ENCODE measurements at regions not wholly inside any gene's neighbourhood (a gene's known extent, or its start where the extent isn't known, plus 50 kb on each side); places are given as distances from the start of the nearest gene placed in this dataset.

DNA sequence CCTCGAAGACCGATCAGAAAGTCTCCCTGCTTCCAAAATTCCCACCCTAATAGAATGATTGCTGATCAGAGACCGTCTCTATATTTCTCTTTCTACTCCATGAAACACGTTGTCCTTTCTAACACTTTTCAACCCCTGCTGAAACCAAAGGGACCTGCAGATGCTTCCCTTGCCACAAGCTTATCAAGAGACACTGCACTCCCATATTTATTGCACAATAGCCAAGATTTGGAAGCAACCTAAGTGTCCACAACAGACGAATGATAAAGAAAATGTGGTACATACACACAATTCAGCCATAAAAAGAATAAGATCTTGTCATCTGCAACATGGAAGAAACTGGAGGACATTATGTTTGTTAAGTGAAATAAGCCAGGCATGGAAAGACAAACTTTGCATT is 125.1 kb downstream of the FOXD1 start:
- no peak for TF ChIP-seq POLR2A (IDR thresholded peaks at IDR 0.05)
- TF ChIP-seq POLR2AphosphoS5 (IDR thresholded peaks at IDR 0.05), result no peak
- TF ChIP-seq, protein P1, sequence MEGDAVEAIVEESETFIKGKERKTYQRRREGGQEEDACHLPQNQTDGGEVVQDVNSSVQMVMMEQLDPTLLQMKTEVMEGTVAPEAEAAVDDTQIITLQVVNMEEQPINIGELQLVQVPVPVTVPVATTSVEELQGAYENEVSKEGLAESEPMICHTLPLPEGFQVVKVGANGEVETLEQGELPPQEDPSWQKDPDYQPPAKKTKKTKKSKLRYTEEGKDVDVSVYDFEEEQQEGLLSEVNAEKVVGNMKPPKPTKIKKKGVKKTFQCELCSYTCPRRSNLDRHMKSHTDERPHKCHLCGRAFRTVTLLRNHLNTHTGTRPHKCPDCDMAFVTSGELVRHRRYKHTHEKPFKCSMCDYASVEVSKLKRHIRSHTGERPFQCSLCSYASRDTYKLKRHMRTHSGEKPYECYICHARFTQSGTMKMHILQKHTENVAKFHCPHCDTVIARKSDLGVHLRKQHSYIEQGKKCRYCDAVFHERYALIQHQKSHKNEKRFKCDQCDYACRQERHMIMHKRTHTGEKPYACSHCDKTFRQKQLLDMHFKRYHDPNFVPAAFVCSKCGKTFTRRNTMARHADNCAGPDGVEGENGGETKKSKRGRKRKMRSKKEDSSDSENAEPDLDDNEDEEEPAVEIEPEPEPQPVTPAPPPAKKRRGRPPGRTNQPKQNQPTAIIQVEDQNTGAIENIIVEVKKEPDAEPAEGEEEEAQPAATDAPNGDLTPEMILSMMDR (IDR thresholded peaks at IDR 0.05), result no peak
- no peak for TF ChIP-seq EP300 (IDR thresholded peaks at IDR 0.05)
- ATAC-seq, result no peak

DNA sequence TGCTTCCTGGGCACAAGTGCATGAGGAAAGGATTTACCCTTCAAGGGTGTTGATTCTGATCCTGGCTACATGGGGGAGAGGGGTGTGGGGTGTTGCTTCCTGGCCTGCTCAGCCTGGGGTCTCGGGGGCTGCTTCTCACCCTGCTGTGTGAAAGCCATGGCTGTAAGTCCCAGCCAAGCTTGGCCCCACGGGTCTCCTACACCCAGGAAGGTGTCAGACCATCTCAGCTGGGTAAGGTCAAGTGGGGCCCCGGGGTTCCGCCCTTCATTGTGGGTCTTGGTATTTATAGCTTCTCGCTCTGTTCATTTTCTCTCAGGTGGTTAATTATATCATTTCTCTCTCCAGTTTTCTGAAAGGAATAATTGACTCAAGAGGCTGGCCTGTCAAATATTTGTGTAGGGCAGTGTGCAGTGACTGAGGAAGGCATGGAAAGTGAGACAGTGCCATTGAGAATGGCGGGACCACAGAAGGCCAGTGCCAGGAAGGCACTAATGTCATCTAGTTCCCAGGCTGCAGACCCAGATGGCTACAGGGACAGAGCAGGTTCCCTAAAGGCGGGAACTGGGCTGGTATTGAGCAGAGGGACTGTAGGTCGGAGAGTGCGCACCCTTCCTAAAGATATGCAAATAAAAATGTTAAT is 126.0 kb downstream of the FOXD1 start:
- Histone ChIP-seq H3K27me3 (peaks cover 13% of the 10 kb centered on the region), H3K27ac (no peak overlapping the region), H3K36me3 (no peaks in the 10 kb centered on the region), H3K4me1 (no peaks in the 10 kb centered on the region), H3K4me3 (no peak overlapping the region), H3K9me3 (peaks cover 0 to 10% (median 0%) of the 10 kb centered on the region in 3 donors)
- WGBS, 2 donors (ENCODE audit: low coverage in 1 of 2), result 90 to 92% methylated on average over 6 of the region's 9 CpGs
- no peak for ATAC-seq
- TF ChIP-seq, protein P1 (IDR thresholded peaks at IDR 0.05), result no peak
- no peak for TF ChIP-seq POLR2A (IDR thresholded peaks at IDR 0.05)
- TF ChIP-seq EP300 (IDR thresholded peaks at IDR 0.05), result no peak

More for the DNA sequence above, 125.1 kb downstream of the FOXD1 start:
- Histone ChIP-seq H3K4me3 (no peak overlapping the region), H3K27me3 (peaks cover 8% of the 10 kb centered on the region), H3K27ac (no peak overlapping the region), H3K4me1 (no peaks in the 10 kb centered on the region), H3K36me3 (no peaks in the 10 kb centered on the region), H3K9me3 (peaks cover 0 to 10% (median 0%) of the 10 kb centered on the region in 3 donors)
- 54 to 77% methylated on average over 5 of the region's 5 CpGs for WGBS, 2 donors (ENCODE audit: low coverage in 1 of 2)

- Histone ChIP-seq H3K27ac (no peak overlapping the region), H3K36me3 (no peaks in the 10 kb centered on the region), H3K9me3 (peaks cover 0 to 10% (median 0%) of the 10 kb centered on the region in 3 donors), H3K4me3 (no peak overlapping the region), H3K4me1 (no peaks in the 10 kb centered on the region), H3K27me3 (peaks cover 19% of the 10 kb centered on the region)
- no peak for ATAC-seq
- WGBS, 2 donors (ENCODE audit: low coverage in 1 of 2), result 43 to 100% methylated on average over 1 to 5 of the region's 5 CpGs
- TF ChIP-seq, protein P1 (IDR thresholded peaks at IDR 0.05), result no peak
- TF ChIP-seq EP300 (IDR thresholded peaks at IDR 0.05), result no peak
- TF ChIP-seq POLR2AphosphoS5 (IDR thresholded peaks at IDR 0.05), result no peak
- no peak for TF ChIP-seq POLR2A (IDR thresholded peaks at IDR 0.05)
Observed at GRCh38 chr5:73321757-73322436, 126.7 kb downstream of the FOXD1 start.

GRCh38 chr5:73319036-73319435 is 129.5 kb downstream of the FOXD1 start:
- ATAC-seq, result no peak
- no peaks in the 10 kb centered on the region for H3K36me3 ChIP-seq
- H3K27me3 ChIP-seq, result peaks cover 30% of the 10 kb centered on the region
- no peak overlapping the region for H3K27ac ChIP-seq
- no peaks in the 10 kb centered on the region for H3K4me1 ChIP-seq
- no peak overlapping the region for H3K4me3 ChIP-seq
- 76 to 93% methylated on average over 3 to 6 of the region's 6 CpGs for WGBS, 2 donors (ENCODE audit: low coverage in 1 of 2)
- TF ChIP-seq POLR2A (IDR thresholded peaks at IDR 0.05) (no peak), EP300 (IDR thresholded peaks at IDR 0.05) (no peak), POLR2AphosphoS5 (IDR thresholded peaks at IDR 0.05) (no peak)
- TF ChIP-seq, protein P1 (IDR thresholded peaks at IDR 0.05), result no peak
- no peaks in the 10 kb centered on the region for H3K9me3 ChIP-seq

- no peaks in the 10 kb centered on the region for H3K36me3 ChIP-seq
- no peaks in the 10 kb centered on the region for H3K9me3 ChIP-seq
- no peaks in the 10 kb centered on the region for H3K4me1 ChIP-seq
- no peak for ATAC-seq
- no peak overlapping the region for H3K4me3 ChIP-seq
- 31 to 50% methylated on average over 1 of the region's 1 CpG for WGBS, 2 donors (ENCODE audit: low coverage in 1 of 2)
- TF ChIP-seq POLR2AphosphoS5 (IDR thresholded peaks at IDR 0.05) (no peak), POLR2A (IDR thresholded peaks at IDR 0.05) (no peak), EP300 (IDR thresholded peaks at IDR 0.05) (no peak)
- TF ChIP-seq, protein P1 (IDR thresholded peaks at IDR 0.05), result no peak
- peaks cover 37% of the 10 kb centered on the region for H3K27me3 ChIP-seq
- no peak overlapping the region for H3K27ac ChIP-seq
Observed at GRCh38 chr5:73318308-73318719, 130.3 kb downstream of the FOXD1 start.
